Activated naive CD4-positive, alpha-beta T cell treated with anti-CD3 and anti-CD28 coated beads, Interleukin-2, amount 50 U/mL, for 24 hours (primary cell): ENCODE measurements at regions not wholly inside any gene's neighbourhood (a gene's known extent, or its start where the extent isn't known, plus 50 kb on each side); places are given as distances from the start of the nearest gene placed in this dataset.

Experiments used
- H3K27ac Mint-ChIP-seq: one replicate; pipeline ENCODE4 v1.8.0; 2021; ENCODE audit warnings: mild to moderate bottlenecking, mixed read lengths
- H3K27me3 Mint-ChIP-seq: one replicate; pipeline ENCODE4 v1.8.0; 2021; ENCODE audit warnings: mixed read lengths
- H3K36me3 Mint-ChIP-seq: one replicate; pipeline ENCODE4 v1.8.0; 2021; ENCODE audit warnings: mixed read lengths
- H3K4me1 Mint-ChIP-seq: one replicate; pipeline ENCODE4 v1.8.0; 2021; ENCODE audit warnings: mixed read lengths
- H3K4me3 Mint-ChIP-seq: one replicate; pipeline ENCODE4 v1.8.0; 2021; ENCODE audit warnings: mild to moderate bottlenecking, mixed read lengths
- H3K9me3 Mint-ChIP-seq: one replicate; pipeline ENCODE4 v1.8.0; 2021; ENCODE audit warnings: mixed read lengths

- no peaks in the 10 kb centered on the region for H3K4me1 Mint-ChIP-seq
Measured at GRCh38 chr9:71254592-71255277, 133.3 kb upstream of the TRPM3 start.

DNA sequence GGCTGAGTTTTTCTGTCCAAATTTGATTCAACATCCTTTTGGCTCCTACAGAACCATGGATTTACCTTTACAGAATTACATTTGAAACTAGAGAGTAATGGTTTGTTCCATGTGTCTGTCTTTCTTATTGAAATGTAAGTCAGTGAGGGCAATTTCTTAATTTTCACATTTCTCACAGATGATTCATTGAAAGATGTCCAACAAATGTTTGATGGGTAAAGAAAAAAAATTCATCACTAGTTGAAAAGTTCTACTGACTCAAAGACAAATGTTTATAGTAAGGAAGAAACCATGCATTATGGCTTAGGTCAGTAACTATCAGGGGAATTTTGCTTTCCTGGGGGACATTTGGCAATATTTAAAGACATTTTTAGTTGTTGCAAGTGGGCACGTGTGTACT is 131.6 kb upstream of the TRPM3 start:
- Mint-ChIP-seq H3K36me3 (no peaks in the 10 kb centered on the region), H3K27ac (no peak overlapping the region), H3K4me1 (no peaks in the 10 kb centered on the region), H3K27me3 (no peaks in the 10 kb centered on the region), H3K9me3 (no peaks in the 10 kb centered on the region), H3K4me3 (no peak overlapping the region)

More at GRCh38 chr9:71254592-71255277, 133.3 kb upstream of the TRPM3 start:
- H3K9me3 Mint-ChIP-seq: no peaks in the 10 kb centered on the region
- no peak overlapping the region for H3K4me3 Mint-ChIP-seq
- H3K27ac Mint-ChIP-seq: no peak overlapping the region
- no peaks in the 10 kb centered on the region for H3K36me3 Mint-ChIP-seq
- no peaks in the 10 kb centered on the region for H3K27me3 Mint-ChIP-seq

DNA sequence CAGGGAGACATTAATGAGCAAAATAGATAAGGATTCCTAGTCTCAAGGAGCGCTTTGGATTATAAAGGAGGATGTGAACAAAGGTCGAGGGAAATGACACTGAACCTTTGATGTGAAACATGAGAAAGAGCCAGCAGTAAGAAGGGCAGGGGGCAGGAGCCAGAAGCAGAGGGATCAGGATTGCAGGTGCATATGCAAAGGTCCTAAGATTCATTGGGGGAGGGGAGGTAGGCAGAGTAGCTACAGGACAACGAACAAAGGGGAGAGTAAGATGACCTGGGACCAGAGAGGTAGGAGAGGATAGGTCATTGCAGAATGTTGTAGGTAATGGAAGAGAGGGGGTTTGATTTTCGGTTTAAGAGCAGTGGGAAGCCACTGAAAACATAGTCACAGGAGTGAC is 129.2 kb upstream of the TRPM3 start:
- no peak overlapping the region for H3K4me3 Mint-ChIP-seq
- H3K36me3 Mint-ChIP-seq: no peaks in the 10 kb centered on the region
- no peak overlapping the region for H3K27ac Mint-ChIP-seq
- H3K27me3 Mint-ChIP-seq: peaks cover 2% of the 10 kb centered on the region
- H3K4me1 Mint-ChIP-seq: no peaks in the 10 kb centered on the region
- H3K9me3 Mint-ChIP-seq: no peaks in the 10 kb centered on the region

DNA sequence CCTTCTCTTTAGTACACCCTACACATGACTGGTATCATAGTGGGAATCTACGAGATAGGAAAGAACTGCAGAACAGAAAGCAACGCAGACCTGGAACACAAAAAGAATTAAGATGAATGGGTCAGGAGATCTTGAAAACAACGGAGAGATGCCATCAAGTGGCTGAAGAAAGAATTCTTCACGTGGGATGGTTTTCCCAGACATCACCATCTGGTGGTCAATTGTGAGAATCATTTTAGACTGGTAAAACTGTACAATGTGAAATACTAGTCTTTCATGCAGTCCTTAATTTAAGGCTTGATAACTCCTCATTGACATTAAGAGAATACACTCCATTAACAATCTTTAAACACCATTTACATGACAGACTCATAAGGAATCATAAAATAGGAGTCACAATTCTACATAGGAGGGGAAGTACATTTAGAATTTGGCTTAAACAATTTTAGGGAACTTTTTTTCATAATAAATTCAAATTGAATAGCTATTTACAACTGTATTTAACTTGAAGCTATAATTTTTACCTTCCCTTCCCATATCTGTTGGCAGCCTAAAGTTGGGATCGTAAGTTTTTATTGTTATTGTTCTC is 128.4 kb upstream of the TRPM3 start:
- Mint-ChIP-seq H3K4me1 (no peaks in the 10 kb centered on the region), H3K9me3 (no peaks in the 10 kb centered on the region), H3K36me3 (no peaks in the 10 kb centered on the region), H3K27me3 (peaks cover 2% of the 10 kb centered on the region), H3K4me3 (no peak overlapping the region), H3K27ac (no peak overlapping the region)

DNA sequence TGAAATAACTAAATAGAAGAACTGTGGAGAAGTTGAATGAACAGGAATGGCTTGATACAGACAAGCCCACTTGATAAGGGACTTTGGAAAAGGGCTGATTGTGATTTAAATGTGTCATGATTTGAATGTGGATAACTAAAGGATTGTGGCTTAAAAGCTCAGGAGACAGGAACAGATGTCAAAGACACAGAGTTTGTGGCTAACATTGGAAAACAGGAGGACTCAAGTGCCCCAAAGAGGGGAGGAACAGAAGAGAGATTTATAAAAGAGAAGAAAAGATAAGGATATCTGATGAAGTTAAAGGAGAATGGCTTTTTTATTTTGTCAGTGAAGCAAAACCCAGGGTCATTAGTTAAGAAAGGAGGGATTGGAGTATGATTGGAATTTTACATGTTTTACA is 124.2 kb upstream of the TRPM3 start:
- H3K9me3 Mint-ChIP-seq: no peaks in the 10 kb centered on the region
- H3K4me3 Mint-ChIP-seq: no peak overlapping the region
- peaks cover 4% of the 10 kb centered on the region for H3K27me3 Mint-ChIP-seq
- no peaks in the 10 kb centered on the region for H3K4me1 Mint-ChIP-seq
- H3K27ac Mint-ChIP-seq: no peak overlapping the region
- no peaks in the 10 kb centered on the region for H3K36me3 Mint-ChIP-seq

GRCh38 chr9:71243951-71244350 is 122.5 kb upstream of the TRPM3 start:
- no peak overlapping the region for H3K4me3 Mint-ChIP-seq
- no peaks in the 10 kb centered on the region for H3K4me1 Mint-ChIP-seq
- no peaks in the 10 kb centered on the region for H3K36me3 Mint-ChIP-seq
- peaks cover 4% of the 10 kb centered on the region for H3K27me3 Mint-ChIP-seq
- H3K27ac Mint-ChIP-seq: no peak overlapping the region
- no peaks in the 10 kb centered on the region for H3K9me3 Mint-ChIP-seq

DNA sequence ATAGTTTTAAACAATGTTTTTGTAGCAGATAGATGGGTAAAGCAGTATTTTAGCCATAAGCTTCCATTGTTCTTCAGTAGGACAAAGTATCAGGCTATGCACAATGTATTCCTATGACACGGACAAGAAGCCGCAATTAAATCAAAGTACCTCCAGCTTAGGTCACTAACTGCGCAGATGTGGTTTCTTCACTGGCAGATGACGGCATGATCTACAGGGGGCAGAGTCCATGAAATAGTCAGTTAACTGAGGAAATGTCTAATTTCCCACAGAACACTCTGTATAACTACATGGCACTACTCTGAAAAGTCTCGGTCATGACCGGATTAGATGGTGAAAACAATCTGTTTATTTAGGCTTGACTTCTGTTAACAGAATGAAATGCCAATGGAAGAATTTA is 120.7 kb upstream of the TRPM3 start:
- Mint-ChIP-seq H3K27me3 (peaks cover 4% of the 10 kb centered on the region), H3K4me3 (no peak overlapping the region), H3K27ac (no peak overlapping the region), H3K36me3 (no peaks in the 10 kb centered on the region), H3K4me1 (no peaks in the 10 kb centered on the region), H3K9me3 (no peaks in the 10 kb centered on the region)

- H3K4me1 Mint-ChIP-seq: no peaks in the 10 kb centered on the region
- no peak overlapping the region for H3K27ac Mint-ChIP-seq
- H3K9me3 Mint-ChIP-seq: no peaks in the 10 kb centered on the region
- H3K36me3 Mint-ChIP-seq: no peaks in the 10 kb centered on the region
- peaks cover 4% of the 10 kb centered on the region for H3K27me3 Mint-ChIP-seq
- H3K4me3 Mint-ChIP-seq: no peak overlapping the region
Measured at GRCh38 chr9:71237051-71237450, 115.6 kb upstream of the TRPM3 start.

DNA sequence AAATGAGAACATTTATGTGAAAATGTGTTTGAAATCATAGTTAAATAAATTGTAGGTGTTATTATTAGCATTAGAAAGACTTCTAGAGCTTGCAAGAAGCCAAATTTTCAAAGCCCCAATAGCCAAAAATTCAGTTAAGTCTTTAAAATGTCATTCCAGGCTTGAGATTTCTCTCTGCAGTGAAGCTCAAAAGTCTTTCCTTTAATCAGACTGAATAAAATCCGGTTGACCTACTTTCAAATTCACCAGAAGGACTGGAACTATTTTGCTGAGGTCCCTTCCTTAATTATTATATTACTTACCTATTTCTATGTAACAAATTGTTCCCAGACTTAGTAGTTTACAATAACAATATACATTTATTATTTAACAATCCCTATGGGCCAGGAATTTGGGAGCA is 112.2 kb upstream of the TRPM3 start:
- no peak overlapping the region for H3K27ac Mint-ChIP-seq
- H3K4me3 Mint-ChIP-seq: no peak overlapping the region
- no peaks in the 10 kb centered on the region for H3K36me3 Mint-ChIP-seq
- H3K4me1 Mint-ChIP-seq: no peaks in the 10 kb centered on the region
- H3K27me3 Mint-ChIP-seq: peaks cover 4% of the 10 kb centered on the region
- H3K9me3 Mint-ChIP-seq: no peaks in the 10 kb centered on the region

DNA sequence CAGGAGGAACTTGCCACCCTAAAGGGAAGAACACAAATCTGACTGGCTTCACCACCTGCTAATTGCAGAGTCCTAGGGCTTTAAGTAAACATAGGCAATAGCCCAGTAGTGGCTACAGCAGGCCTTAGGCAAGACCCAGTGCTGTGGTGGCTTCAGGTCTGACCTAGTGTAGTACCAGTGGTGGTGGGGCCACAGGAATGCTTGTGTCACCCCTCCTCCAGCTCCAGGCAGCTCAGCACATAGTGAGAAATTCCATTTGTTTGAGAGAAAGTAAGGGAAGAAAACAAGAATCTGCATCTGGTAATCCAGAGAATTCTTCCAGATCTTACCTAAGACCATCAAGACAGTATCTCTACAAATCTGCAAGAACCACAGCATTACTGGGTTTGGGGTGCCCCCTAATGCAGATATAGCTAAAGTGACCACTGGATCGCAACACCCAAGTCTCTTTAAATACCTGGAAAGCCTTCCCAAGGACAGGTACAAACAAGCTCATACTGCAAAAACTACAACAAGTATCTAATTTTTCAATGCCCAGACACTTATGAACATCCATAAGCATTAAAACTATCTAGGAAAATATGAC is 102.6 kb upstream of the TRPM3 start:
- peaks cover 3% of the 10 kb centered on the region for H3K27me3 Mint-ChIP-seq
- no peaks in the 10 kb centered on the region for H3K9me3 Mint-ChIP-seq
- no peak overlapping the region for H3K27ac Mint-ChIP-seq
- no peaks in the 10 kb centered on the region for H3K4me1 Mint-ChIP-seq
- H3K4me3 Mint-ChIP-seq: no peak overlapping the region
- H3K36me3 Mint-ChIP-seq: no peaks in the 10 kb centered on the region

GRCh38 chr9:71218774-71219173 is 97.4 kb upstream of the TRPM3 start:
- Mint-ChIP-seq H3K4me1 (no peaks in the 10 kb centered on the region), H3K27me3 (peaks cover 5% of the 10 kb centered on the region), H3K36me3 (no peaks in the 10 kb centered on the region), H3K4me3 (no peak overlapping the region), H3K27ac (no peak overlapping the region), H3K9me3 (peaks cover 3% of the 10 kb centered on the region)

DNA sequence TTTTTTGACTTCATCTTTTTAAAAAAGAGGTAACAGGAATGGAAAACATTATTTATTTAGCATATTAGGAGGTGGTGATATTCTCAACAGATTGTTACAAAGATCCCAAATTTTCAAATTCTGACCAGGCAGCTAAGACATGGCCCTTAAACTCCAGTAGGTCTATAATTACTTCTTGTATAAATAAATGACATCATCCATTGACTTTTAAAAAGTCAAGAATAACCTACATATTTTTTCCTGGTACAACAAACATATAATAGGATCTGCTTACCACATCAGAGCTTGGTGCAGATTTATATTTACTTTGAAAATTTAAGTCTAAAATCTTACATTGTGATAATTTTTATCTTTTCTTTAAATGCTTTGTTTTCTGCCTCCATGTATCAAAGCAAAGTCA is 92.2 kb upstream of the TRPM3 start:
- Mint-ChIP-seq H3K36me3 (no peaks in the 10 kb centered on the region), H3K27me3 (peaks cover 5% of the 10 kb centered on the region), H3K9me3 (peaks cover 11% of the 10 kb centered on the region), H3K4me3 (no peak overlapping the region), H3K4me1 (no peaks in the 10 kb centered on the region), H3K27ac (no peak overlapping the region)

DNA sequence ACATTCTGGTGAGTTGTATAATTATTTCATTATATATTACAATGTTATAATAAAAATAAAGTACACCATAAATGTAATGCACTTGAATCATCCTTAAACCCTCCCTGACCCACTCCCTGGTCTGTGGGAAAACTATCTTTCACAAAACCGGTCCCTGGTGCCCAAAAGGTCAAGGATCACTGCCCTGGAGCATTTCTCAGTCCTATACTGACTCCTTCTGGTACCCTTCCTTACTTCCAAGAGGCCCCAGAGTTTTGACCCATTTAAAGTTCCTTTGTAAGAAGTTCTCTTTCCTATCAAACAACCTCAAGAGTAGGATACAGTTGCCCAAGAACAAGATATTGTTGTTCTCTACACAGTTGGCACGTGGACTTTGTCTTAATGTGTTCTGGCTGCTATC is 88.9 kb upstream of the TRPM3 start:
- Mint-ChIP-seq H3K9me3 (peaks cover 11% of the 10 kb centered on the region), H3K36me3 (no peaks in the 10 kb centered on the region), H3K4me1 (no peaks in the 10 kb centered on the region), H3K27ac (no peak overlapping the region), H3K27me3 (peaks cover 3% of the 10 kb centered on the region), H3K4me3 (no peak overlapping the region)

DNA sequence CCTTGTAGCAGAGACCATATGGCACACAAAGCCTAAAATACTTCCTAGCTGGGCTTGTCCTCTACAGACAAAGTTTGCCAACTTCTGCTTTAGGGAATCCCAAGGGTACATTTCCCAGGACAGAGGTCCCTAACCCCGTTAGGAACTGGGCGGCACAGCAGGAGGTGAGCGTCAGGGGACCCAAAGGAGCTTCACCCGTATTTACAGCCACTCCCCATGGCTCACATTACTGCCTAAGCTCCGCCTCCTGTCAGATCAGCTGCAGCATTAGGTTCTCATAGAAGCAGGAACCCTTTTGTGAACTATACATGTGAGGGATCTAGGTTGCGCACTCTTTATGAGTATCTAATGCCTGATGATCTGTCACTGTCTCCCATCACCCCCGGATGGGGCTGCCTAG is 88.5 kb upstream of the TRPM3 start:
- Mint-ChIP-seq H3K36me3 (no peaks in the 10 kb centered on the region), H3K4me1 (no peaks in the 10 kb centered on the region), H3K9me3 (peaks cover 11% of the 10 kb centered on the region), H3K27me3 (peaks cover 3% of the 10 kb centered on the region), H3K27ac (no peak overlapping the region), H3K4me3 (no peak overlapping the region)

GRCh38 chr9:71202931-71203330 is 81.5 kb upstream of the TRPM3 start:
- H3K36me3 Mint-ChIP-seq: no peaks in the 10 kb centered on the region
- H3K27ac Mint-ChIP-seq: no peak overlapping the region
- H3K4me1 Mint-ChIP-seq: no peaks in the 10 kb centered on the region
- no peaks in the 10 kb centered on the region for H3K27me3 Mint-ChIP-seq
- H3K4me3 Mint-ChIP-seq: no peak overlapping the region
- no peaks in the 10 kb centered on the region for H3K9me3 Mint-ChIP-seq

DNA sequence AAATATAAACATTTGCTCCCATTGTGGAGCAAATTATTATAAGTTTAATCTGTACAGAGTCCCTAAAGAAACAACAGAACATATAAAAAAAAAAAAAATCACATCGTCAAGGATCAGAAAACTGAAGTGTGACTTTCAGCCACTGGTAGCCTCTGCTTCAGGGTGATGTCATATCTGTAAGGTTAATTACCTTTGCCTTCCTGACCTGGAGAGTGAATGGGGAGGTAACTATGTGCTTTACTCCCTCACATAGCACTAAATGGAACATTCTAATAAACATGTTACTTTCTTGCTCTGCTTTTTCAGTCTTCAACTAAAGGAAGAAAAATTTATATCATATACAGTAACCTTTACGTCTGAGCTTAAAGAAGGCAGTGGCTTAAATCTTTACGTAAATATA is 70.3 kb upstream of the TRPM3 start:
- Mint-ChIP-seq H3K9me3 (peaks cover 5% of the 10 kb centered on the region), H3K36me3 (no peaks in the 10 kb centered on the region), H3K4me1 (no peaks in the 10 kb centered on the region), H3K27me3 (no peaks in the 10 kb centered on the region), H3K4me3 (no peak overlapping the region), H3K27ac (no peak overlapping the region)
